ENCODE measurements at regions not wholly inside any gene's neighbourhood (a gene's known extent, or its start where the extent isn't known, plus 50 kb on each side); places are given as distances from the start of the nearest gene placed in this dataset.
A peak's percentile ranks its signal among the peaks of the same experiment; 100 is the strongest.

- H3K27ac ChIP-seq = no peak overlapping the region
- no peaks in the 10 kb centered on the region for H3K4me1 ChIP-seq
- H3K4me3 ChIP-seq (replicated peaks in 1 of 3) = no peak overlapping the region
- intact Hi-C loops (cut with DNase I) = loop anchor here (5.0 kb wide), 1 partner anchor 414 kb away; no protein-coding TSS in a partner anchor
- no peaks in the 10 kb centered on the region for H3K9me3 ChIP-seq
- 26 to 31% methylated on average over 7 of the region's 7 CpGs for WGBS, 2 donors
- no peak for DNase-seq
- H3K36me3 ChIP-seq = no peaks in the 10 kb centered on the region
- no peaks in the 10 kb centered on the region for H3K27me3 ChIP-seq
- TF ChIP-seq POLR2A (IDR thresholded peaks at IDR 0.05) = no peak
- TF ChIP-seq, protein P1, sequence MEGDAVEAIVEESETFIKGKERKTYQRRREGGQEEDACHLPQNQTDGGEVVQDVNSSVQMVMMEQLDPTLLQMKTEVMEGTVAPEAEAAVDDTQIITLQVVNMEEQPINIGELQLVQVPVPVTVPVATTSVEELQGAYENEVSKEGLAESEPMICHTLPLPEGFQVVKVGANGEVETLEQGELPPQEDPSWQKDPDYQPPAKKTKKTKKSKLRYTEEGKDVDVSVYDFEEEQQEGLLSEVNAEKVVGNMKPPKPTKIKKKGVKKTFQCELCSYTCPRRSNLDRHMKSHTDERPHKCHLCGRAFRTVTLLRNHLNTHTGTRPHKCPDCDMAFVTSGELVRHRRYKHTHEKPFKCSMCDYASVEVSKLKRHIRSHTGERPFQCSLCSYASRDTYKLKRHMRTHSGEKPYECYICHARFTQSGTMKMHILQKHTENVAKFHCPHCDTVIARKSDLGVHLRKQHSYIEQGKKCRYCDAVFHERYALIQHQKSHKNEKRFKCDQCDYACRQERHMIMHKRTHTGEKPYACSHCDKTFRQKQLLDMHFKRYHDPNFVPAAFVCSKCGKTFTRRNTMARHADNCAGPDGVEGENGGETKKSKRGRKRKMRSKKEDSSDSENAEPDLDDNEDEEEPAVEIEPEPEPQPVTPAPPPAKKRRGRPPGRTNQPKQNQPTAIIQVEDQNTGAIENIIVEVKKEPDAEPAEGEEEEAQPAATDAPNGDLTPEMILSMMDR (IDR thresholded peaks at IDR 0.05) = peak; percentile 47 to 85 (median 81)
These were observed 101.2 kb upstream of the STXBP6 start for GRCh38 chr14:25150934-25151790.

GRCh38 chr14:25150401-25150800 lies 100.5 kb upstream of the STXBP6 start:
- no peaks in the 10 kb centered on the region for H3K9me3 ChIP-seq
- TF ChIP-seq, protein P1 (IDR thresholded peaks at IDR 0.05) = no peak
- no peak for TF ChIP-seq POLR2A (IDR thresholded peaks at IDR 0.05)
- intact Hi-C loops (cut with DNase I) = loop anchor here (5.0 kb wide), 1 partner anchor 413 kb away; no protein-coding TSS in a partner anchor
- H3K27ac ChIP-seq = no peak overlapping the region
- no peaks in the 10 kb centered on the region for H3K4me1 ChIP-seq
- H3K27me3 ChIP-seq = no peaks in the 10 kb centered on the region
- H3K4me3 ChIP-seq (replicated peaks in 1 of 3) = no peak overlapping the region
- no peaks in the 10 kb centered on the region for H3K36me3 ChIP-seq
- no peak for DNase-seq

DNA sequence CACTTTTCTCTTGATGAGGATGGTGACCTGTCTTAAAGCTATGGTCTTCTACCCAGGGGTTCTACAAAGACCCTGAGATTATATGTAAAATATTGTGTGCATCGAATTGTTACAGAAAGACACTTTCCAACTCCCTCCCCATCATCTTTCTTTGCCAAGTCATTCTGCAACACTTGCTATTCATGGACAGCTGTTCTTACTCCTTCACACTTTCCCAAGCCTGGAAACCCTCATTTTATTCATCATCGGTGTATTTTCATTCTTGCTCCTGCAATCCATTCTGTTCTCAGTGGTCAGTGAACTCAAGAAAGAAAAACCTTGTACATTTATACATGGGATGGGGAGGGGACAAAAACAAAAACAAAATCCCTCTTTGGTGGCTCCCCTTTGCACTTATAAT lies 90.5 kb upstream of the STXBP6 start:
- no peaks in the 10 kb centered on the region for H3K27me3 ChIP-seq
- no peak overlapping the region for H3K4me3 ChIP-seq (replicated peaks in 1 of 3)
- intact Hi-C loops (cut with DNase I) = no loop called here
- no peaks in the 10 kb centered on the region for H3K36me3 ChIP-seq
- WGBS, 2 donors = 87 to 88% methylated on average over 2 of the region's 2 CpGs
- no peak overlapping the region for H3K27ac ChIP-seq
- DNase-seq = no peak
- TF ChIP-seq, protein P1 (IDR thresholded peaks at IDR 0.05) = no peak
- TF ChIP-seq POLR2A (IDR thresholded peaks at IDR 0.05) = no peak
- H3K9me3 ChIP-seq = no peaks in the 10 kb centered on the region
- H3K4me1 ChIP-seq = peaks cover 13 to 14% of the 10 kb centered on the region in 2 donors

- Histone ChIP-seq H3K4me3 (replicated peaks in 1 of 3) (no peak overlapping the region), H3K4me1 (peaks cover 17 to 19% of the 10 kb centered on the region in 2 donors), H3K27ac (peak overlapping the region in 1 of 3 donors; percentile 41), H3K9me3 (no peaks in the 10 kb centered on the region), H3K36me3 (no peaks in the 10 kb centered on the region), H3K27me3 (no peaks in the 10 kb centered on the region)
- TF ChIP-seq, protein P1 (IDR thresholded peaks at IDR 0.05) = no peak
- TF ChIP-seq POLR2A (IDR thresholded peaks at IDR 0.05) = no peak
- WGBS, 2 donors = 37 to 45% methylated on average over 4 to 5 of the region's 5 CpGs
- intact Hi-C loops (cut with DNase I) = loop anchor here (10.0 kb wide), 1 partner anchor 92 kb away; no protein-coding TSS in a partner anchor
- peak; percentile 84 to 85 for DNase-seq
These were observed 86.9 kb upstream of the STXBP6 start for GRCh38 chr14:25136811-25137210.

GRCh38 chr14:25134184-25134583 lies 84.2 kb upstream of the STXBP6 start:
- DNase-seq = no peak
- H3K27ac ChIP-seq = no peak overlapping the region
- H3K27me3 ChIP-seq = no peaks in the 10 kb centered on the region
- H3K4me1 ChIP-seq = peaks cover 22% of the 10 kb centered on the region in 2 donors
- no peaks in the 10 kb centered on the region for H3K36me3 ChIP-seq
- intact Hi-C loops (cut with DNase I) = loop anchor here (5.0 to 10.0 kb wide), 2 partner anchors 89 to 327 kb away; no protein-coding TSS in a partner anchor
- WGBS, 2 donors = 83 to 93% methylated on average over 5 of the region's 5 CpGs
- H3K9me3 ChIP-seq = no peaks in the 10 kb centered on the region
- no peak overlapping the region for H3K4me3 ChIP-seq (replicated peaks in 1 of 3)
- TF ChIP-seq, protein P1 (IDR thresholded peaks at IDR 0.05) = no peak
- TF ChIP-seq POLR2A (IDR thresholded peaks at IDR 0.05) = no peak

All from thyroid gland (tissue), 4 donors.